Amygdala (tissue), 56 donors: ENCODE measurements at regions not wholly inside any gene's neighbourhood (a gene's known extent, or its start where the extent isn't known, plus 50 kb on each side); places are given as distances from the start of the nearest gene placed in this dataset.
"Not testable (repeated sequence)": the region's sequence is repeated elsewhere in the genome, so short reads cannot be mapped to it uniquely, and the experiment has no call there.

ENCODE experiments used
- DNase-seq, 56 donors: peaks; one replicate each; lab custom pipeline; 2025; lab: John Stamatoyannopoulos, UW

GRCh38 chr10:33584596-33584995 lies 250.1 kb upstream of the NRP1 start:
- not testable (repeated sequence) for DNase-seq

- DNase-seq, result no peak
Observed at GRCh38 chr10:33579996-33580395, 245.5 kb upstream of the NRP1 start.

GRCh38 chr10:33573606-33574005 lies 239.1 kb upstream of the NRP1 start:
- no peak for DNase-seq

- no peak for DNase-seq
Observed at GRCh38 chr10:33571616-33572015, 237.1 kb upstream of the NRP1 start.

- DNase-seq, result peak in 15 of 56 donors; percentile 1 to 48 (median 7)
Observed at GRCh38 chr10:33570495-33570894, 236.0 kb upstream of the NRP1 start.

- DNase-seq, result no peak
Observed at GRCh38 chr10:33569702-33570101, 235.2 kb upstream of the NRP1 start.

GRCh38 chr10:33566426-33566825 lies 232.0 kb upstream of the NRP1 start:
- DNase-seq, result peak in 2 of 56 donors; percentile 5 to 14

GRCh38 chr10:33566001-33566400 lies 231.5 kb upstream of the NRP1 start:
- DNase-seq, result no peak

- no peak for DNase-seq
Observed at GRCh38 chr10:33565231-33565630, 230.8 kb upstream of the NRP1 start.

GRCh38 chr10:33559105-33559504 lies 224.6 kb upstream of the NRP1 start:
- DNase-seq, result no peak

- DNase-seq, result no peak
Observed at GRCh38 chr10:33557313-33557712, 222.8 kb upstream of the NRP1 start.

GRCh38 chr10:33556620-33557019 lies 222.2 kb upstream of the NRP1 start:
- DNase-seq, result no peak

- DNase-seq, result no peak
Observed at GRCh38 chr10:33556103-33556502, 221.6 kb upstream of the NRP1 start.

- DNase-seq, result peak in 2 of 56 donors; percentile 5 to 10
Observed at GRCh38 chr10:33553748-33554571, 219.5 kb upstream of the NRP1 start.

GRCh38 chr10:33552290-33552689 lies 217.8 kb upstream of the NRP1 start:
- no peak for DNase-seq

GRCh38 chr10:33550811-33551210 lies 216.3 kb upstream of the NRP1 start:
- no peak for DNase-seq

GRCh38 chr10:33547976-33548375 lies 213.5 kb upstream of the NRP1 start:
- no peak for DNase-seq

GRCh38 chr10:33546031-33546430 lies 211.6 kb upstream of the NRP1 start:
- DNase-seq, result no peak

GRCh38 chr10:33542752-33543505 lies 208.5 kb upstream of the NRP1 start:
- DNase-seq, result no peak

- DNase-seq, result no peak
Observed at GRCh38 chr10:33539116-33539515, 204.6 kb upstream of the NRP1 start.

- no peak for DNase-seq
Observed at GRCh38 chr10:33537066-33537465, 202.6 kb upstream of the NRP1 start.

GRCh38 chr10:33536508-33536907 lies 202.0 kb upstream of the NRP1 start:
- no peak for DNase-seq
